ENCODE measurements at regions not wholly inside any gene's neighbourhood (a gene's known extent, or its start where the extent isn't known, plus 50 kb on each side); places are given as distances from the start of the nearest gene placed in this dataset.

GRCh38 chr3:66904336-66904735 lies 93.8 kb upstream of the KBTBD8 start:
- TF ChIP-seq CTCF (conservative IDR thresholded peaks at IDR 0.05 in 1 of 2, IDR thresholded peaks at IDR 0.05 in 1 of 2; ENCODE audit: extremely low read depth in 1 of 2, insufficient read depth in 1 of 2, low read depth in 1 of 2, low read length in 2 of 2) (no peak), EZH2 (IDR thresholded peaks at IDR 0.05; ENCODE audit: borderline replicate concordance, low read length) (no peak)
